ENCODE measurements at regions not wholly inside any gene's neighbourhood (a gene's known extent, or its start where the extent isn't known, plus 50 kb on each side); places are given as distances from the start of the nearest gene placed in this dataset.

DNA sequence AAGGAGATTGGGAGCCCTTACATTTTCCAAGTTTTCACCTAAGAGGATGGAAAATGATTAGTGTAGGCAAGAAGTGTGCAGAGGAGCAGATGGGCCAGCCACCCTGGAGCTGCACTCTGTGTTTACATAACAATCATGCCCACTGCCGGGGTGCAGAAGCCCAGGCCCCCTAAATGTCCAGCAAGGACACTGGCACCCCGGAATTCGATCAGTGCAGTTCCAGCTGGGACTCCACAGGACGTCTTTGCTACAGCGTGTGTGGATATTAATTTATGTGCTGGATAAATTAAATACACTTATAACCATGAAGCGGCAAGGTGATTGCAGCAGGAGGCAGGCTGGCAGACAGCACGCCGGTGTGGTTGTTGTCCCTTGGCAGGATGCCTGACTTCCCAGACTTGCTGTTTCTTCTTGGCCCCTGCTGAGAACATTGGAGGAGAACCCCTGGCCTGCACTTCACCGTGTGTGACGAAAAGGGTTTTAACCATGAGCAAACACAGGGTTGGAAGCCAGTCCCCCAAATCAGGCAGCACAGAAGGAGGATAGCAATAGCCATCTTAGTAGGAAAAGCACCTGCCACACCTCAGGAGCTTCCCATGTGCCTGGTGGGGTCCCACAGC lies 73.7 kb downstream of the GADD45G start:
- TF ChIP-seq POLR2A (IDR thresholded peaks at IDR 0.05) = no peak
- TF ChIP-seq, protein P1, sequence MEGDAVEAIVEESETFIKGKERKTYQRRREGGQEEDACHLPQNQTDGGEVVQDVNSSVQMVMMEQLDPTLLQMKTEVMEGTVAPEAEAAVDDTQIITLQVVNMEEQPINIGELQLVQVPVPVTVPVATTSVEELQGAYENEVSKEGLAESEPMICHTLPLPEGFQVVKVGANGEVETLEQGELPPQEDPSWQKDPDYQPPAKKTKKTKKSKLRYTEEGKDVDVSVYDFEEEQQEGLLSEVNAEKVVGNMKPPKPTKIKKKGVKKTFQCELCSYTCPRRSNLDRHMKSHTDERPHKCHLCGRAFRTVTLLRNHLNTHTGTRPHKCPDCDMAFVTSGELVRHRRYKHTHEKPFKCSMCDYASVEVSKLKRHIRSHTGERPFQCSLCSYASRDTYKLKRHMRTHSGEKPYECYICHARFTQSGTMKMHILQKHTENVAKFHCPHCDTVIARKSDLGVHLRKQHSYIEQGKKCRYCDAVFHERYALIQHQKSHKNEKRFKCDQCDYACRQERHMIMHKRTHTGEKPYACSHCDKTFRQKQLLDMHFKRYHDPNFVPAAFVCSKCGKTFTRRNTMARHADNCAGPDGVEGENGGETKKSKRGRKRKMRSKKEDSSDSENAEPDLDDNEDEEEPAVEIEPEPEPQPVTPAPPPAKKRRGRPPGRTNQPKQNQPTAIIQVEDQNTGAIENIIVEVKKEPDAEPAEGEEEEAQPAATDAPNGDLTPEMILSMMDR (IDR thresholded peaks at IDR 0.05) = no peak

All from testis (tissue), 2 donors.